ENCODE measurements at regions not wholly inside any gene's neighbourhood (a gene's known extent, or its start where the extent isn't known, plus 50 kb on each side); places are given as distances from the start of the nearest gene placed in this dataset.

- no peak for TF ChIP-seq REST (IDR thresholded peaks at IDR 0.05)
Measured at GRCh38 chr1:185448591-185449186, 131.6 kb upstream of the IVNS1ABP start (continued).

DNA sequence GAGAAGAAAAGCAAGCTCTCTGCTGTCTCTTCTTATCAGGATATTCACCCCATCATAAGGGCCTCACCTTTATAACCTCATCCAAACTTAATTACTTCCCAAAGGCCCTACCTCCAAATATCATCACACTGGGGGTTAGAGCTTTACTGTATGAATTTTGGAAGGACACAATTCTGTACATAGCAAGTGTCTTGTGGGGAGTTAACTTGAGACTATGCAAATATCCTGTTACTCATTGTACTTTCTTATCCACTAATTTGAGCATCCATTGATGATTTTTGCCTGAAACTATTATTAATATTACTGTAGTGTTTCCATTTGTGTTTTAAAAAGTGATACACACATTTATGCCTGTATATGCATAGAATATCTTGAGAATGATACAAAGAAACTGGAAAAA is 129.1 kb upstream of the IVNS1ABP start:
- DNase-seq (ENCODE audit: low read depth in 1 of 2, low spot score in 1 of 2) (no peak), ATAC-seq (no peak), FAIRE-seq (no peak)
- Histone ChIP-seq H3K4me3 (no peak overlapping the region), H3K9me3 (peaks cover 16% of the 10 kb centered on the region; the same call in 2 of the 3 replicates), H3K4me2 (no peak overlapping the region), H3K4me1 (peaks cover 27% of the 10 kb centered on the region), H3K27ac (peak overlapping the region in 1 of 2 experiments; percentile 6; a peak in 1 of 6 replicates)
- no peak for TF ChIP-seq EHMT2 (IDR thresholded peaks at IDR 0.05; ENCODE audit: low read depth)
- TF ChIP-seq TP53 (CRISPR knock-in tag; IDR thresholded peaks at IDR 0.05), result no peak
- TF ChIP-seq SREBF2 (IDR thresholded peaks at IDR 0.05), result no peak
- TF ChIP-seq, protein P1, sequence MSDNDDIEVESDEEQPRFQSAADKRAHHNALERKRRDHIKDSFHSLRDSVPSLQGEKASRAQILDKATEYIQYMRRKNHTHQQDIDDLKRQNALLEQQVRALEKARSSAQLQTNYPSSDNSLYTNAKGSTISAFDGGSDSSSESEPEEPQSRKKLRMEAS (IDR thresholded peaks at IDR 0.05), result no peak
- TF ChIP-seq JUN (IDR thresholded peaks at IDR 0.05), result no peak
- ChIA-PET POLR2A (no interaction called here), CTCF (interaction anchor here (0.6 kb wide), 1 partner anchor 248 kb away, joined by 3 read pairs; no protein-coding TSS in a partner anchor)

- Histone ChIP-seq H3K27ac (peak overlapping the region in 1 of 2 experiments; percentile 6; a peak in 1 of 6 replicates), H3K9me3 (peaks cover 15% of the 10 kb centered on the region; the same call in 2 of the 3 replicates), H3K4me3 (no peak overlapping the region), H3K4me2 (no peak overlapping the region), H3K4me1 (peaks cover 33% of the 10 kb centered on the region)
- POLR2A ChIA-PET, result no interaction called here
- CTCF ChIA-PET, result no interaction called here
- WGBS (ENCODE audit: missing lambda C conversion rate), result 74% methylated on average over 2 of the region's 2 CpGs
- DNase-seq (ENCODE audit: low read depth in 1 of 2, low spot score in 1 of 2) (no peak), ATAC-seq (no peak), FAIRE-seq (no peak)
- TF ChIP-seq NPAS2 (CRISPR knock-in tag; IDR thresholded peaks at IDR 0.05; ENCODE audit: borderline replicate concordance) (no peak), HOXA7 (CRISPR knock-in tag; IDR thresholded peaks at IDR 0.05) (no peak), MAFK (IDR thresholded peaks at IDR 0.05; ENCODE audit: partially characterized antibody) (no peak), FOSB (CRISPR knock-in tag; IDR thresholded peaks at IDR 0.05) (no peak)
Measured at GRCh38 chr1:185445594-185445993, 128.6 kb upstream of the IVNS1ABP start.

- CTCF ChIA-PET, result interaction anchor here (1.1 kb wide), 1 partner anchor 236 kb away, joined by 4 read pairs; no protein-coding TSS in a partner anchor
Measured at GRCh38 chr1:185444676-185445075, 127.6 kb upstream of the IVNS1ABP start.

More at GRCh38 chr1:185444676-185445075, 127.6 kb upstream of the IVNS1ABP start:
- 84% methylated on average over 8 of the region's 8 CpGs for WGBS (ENCODE audit: missing lambda C conversion rate)
- DNase-seq (ENCODE audit: low read depth in 1 of 2, low spot score in 1 of 2) (no peak), ATAC-seq (no peak), FAIRE-seq (no peak)
- no peak overlapping the region for H3K4me3 ChIP-seq
- no peak for TF ChIP-seq ZNF302 (CRISPR knock-in tag; IDR thresholded peaks at IDR 0.05)
- no peak for TF ChIP-seq KDM1A (IDR thresholded peaks at IDR 0.05; ENCODE audit: low read depth)
- no peak for TF ChIP-seq ATOH8 (CRISPR knock-in tag; IDR thresholded peaks at IDR 0.05; ENCODE audit: low read depth)
- TF ChIP-seq HOXB13 (CRISPR knock-in tag; IDR thresholded peaks at IDR 0.05; ENCODE audit: low read depth), result no peak
- H3K9me3 ChIP-seq, result peaks cover 7% of the 10 kb centered on the region; the same call in 1 of the 3 replicates
- peaks cover 42% of the 10 kb centered on the region for H3K4me1 ChIP-seq
- H3K27ac ChIP-seq, result peak overlapping the region in 1 of 2 experiments; percentile 33; a peak in 2 of 6 replicates
- H3K4me2 ChIP-seq, result no peak overlapping the region
- POLR2A ChIA-PET, result no interaction called here
